ENCODE measurements at regions not wholly inside any gene's neighbourhood (a gene's known extent, or its start where the extent isn't known, plus 50 kb on each side); places are given as distances from the start of the nearest gene placed in this dataset.

- TF ChIP-seq OSR1 (CRISPR knock-in tag; IDR thresholded peaks at IDR 0.05), result no peak
- no peak for TF ChIP-seq TOX (CRISPR knock-in tag; IDR thresholded peaks at IDR 0.05; ENCODE audit: borderline replicate concordance)
- no peak for TF ChIP-seq ZFP3 (CRISPR knock-in tag; IDR thresholded peaks at IDR 0.05)
- no peak for TF ChIP-seq ZNF70 (CRISPR knock-in tag; IDR thresholded peaks at IDR 0.05)
- no peak for TF ChIP-seq ZNF565 (CRISPR knock-in tag; conservative IDR thresholded peaks at IDR 0.05; ENCODE audit: low read depth)
- TF ChIP-seq TSHZ2 (CRISPR knock-in tag; IDR thresholded peaks at IDR 0.05), result no peak
- TF ChIP-seq TCF4 (CRISPR knock-in tag; IDR thresholded peaks at IDR 0.05; ENCODE audit: borderline replicate concordance), result no peak
- no peak for TF ChIP-seq SNAI2 (CRISPR knock-in tag; IDR thresholded peaks at IDR 0.05)
- no peak for TF ChIP-seq PATZ1 (CRISPR knock-in tag; IDR thresholded peaks at IDR 0.05; ENCODE audit: borderline replicate concordance)
- no peak for TF ChIP-seq ARNTL (CRISPR knock-in tag; IDR thresholded peaks at IDR 0.05; ENCODE audit: borderline replicate concordance, low read depth)
- no peak for TF ChIP-seq ZNF8 (CRISPR knock-in tag; IDR thresholded peaks at IDR 0.05)
- no peak for TF ChIP-seq CREB5 (CRISPR knock-in tag; IDR thresholded peaks at IDR 0.05; ENCODE audit: low read depth)
- ATAC-seq, result no peak
Observed at GRCh38 chr4:149886786-149887490, 71.3 kb upstream of the IQCM start.

- TF ChIP-seq ARNTL (CRISPR knock-in tag; IDR thresholded peaks at IDR 0.05; ENCODE audit: borderline replicate concordance, low read depth) (no peak), ZFP3 (CRISPR knock-in tag; IDR thresholded peaks at IDR 0.05) (no peak), ZFP30 (CRISPR knock-in tag; IDR thresholded peaks at IDR 0.05) (no peak), ZC3H10 (CRISPR knock-in tag; IDR thresholded peaks at IDR 0.05) (no peak)
- ATAC-seq, result no peak
Observed at GRCh38 chr4:149889991-149890390, 74.3 kb upstream of the IQCM start.

GRCh38 chr4:149890531-149890930 is 74.9 kb upstream of the IQCM start:
- ATAC-seq, result no peak
- TF ChIP-seq ZFP3 (CRISPR knock-in tag; IDR thresholded peaks at IDR 0.05), result no peak
- no peak for TF ChIP-seq ARNTL (CRISPR knock-in tag; IDR thresholded peaks at IDR 0.05; ENCODE audit: borderline replicate concordance, low read depth)
- no peak for TF ChIP-seq ZC3H10 (CRISPR knock-in tag; IDR thresholded peaks at IDR 0.05)
- no peak for TF ChIP-seq PATZ1 (CRISPR knock-in tag; IDR thresholded peaks at IDR 0.05; ENCODE audit: borderline replicate concordance)
- no peak for TF ChIP-seq TSHZ2 (CRISPR knock-in tag; IDR thresholded peaks at IDR 0.05)
- TF ChIP-seq ESRRG (CRISPR knock-in tag; IDR thresholded peaks at IDR 0.05), result no peak
- TF ChIP-seq POU6F1 (CRISPR knock-in tag; IDR thresholded peaks at IDR 0.05; ENCODE audit: borderline replicate concordance, low read depth), result no peak
- TF ChIP-seq ZNF70 (CRISPR knock-in tag; IDR thresholded peaks at IDR 0.05), result no peak
- TF ChIP-seq CSRNP3 (CRISPR knock-in tag; IDR thresholded peaks at IDR 0.05), result no peak
- TF ChIP-seq BACH2 (CRISPR knock-in tag; IDR thresholded peaks at IDR 0.05; ENCODE audit: borderline replicate concordance), result no peak
- TF ChIP-seq ZFP30 (CRISPR knock-in tag; IDR thresholded peaks at IDR 0.05), result no peak
- TF ChIP-seq OSR1 (CRISPR knock-in tag; IDR thresholded peaks at IDR 0.05), result no peak
- TF ChIP-seq CSDC2 (CRISPR knock-in tag; IDR thresholded peaks at IDR 0.05), result no peak
- TF ChIP-seq SNAI2 (CRISPR knock-in tag; IDR thresholded peaks at IDR 0.05), result no peak
- no peak for TF ChIP-seq TCF4 (CRISPR knock-in tag; IDR thresholded peaks at IDR 0.05; ENCODE audit: borderline replicate concordance)
- no peak for TF ChIP-seq GLIS3 (CRISPR knock-in tag; IDR thresholded peaks at IDR 0.05)
- TF ChIP-seq RARB (CRISPR knock-in tag; IDR thresholded peaks at IDR 0.05), result no peak
- no peak for TF ChIP-seq TOX (CRISPR knock-in tag; IDR thresholded peaks at IDR 0.05; ENCODE audit: borderline replicate concordance)
